ENCODE measurements at regions not wholly inside any gene's neighbourhood (a gene's known extent, or its start where the extent isn't known, plus 50 kb on each side); places are given as distances from the start of the nearest gene placed in this dataset.
"Not testable (repeated sequence)": the region's sequence is repeated elsewhere in the genome, so short reads cannot be mapped to it uniquely, and the experiment has no call there.

DNA sequence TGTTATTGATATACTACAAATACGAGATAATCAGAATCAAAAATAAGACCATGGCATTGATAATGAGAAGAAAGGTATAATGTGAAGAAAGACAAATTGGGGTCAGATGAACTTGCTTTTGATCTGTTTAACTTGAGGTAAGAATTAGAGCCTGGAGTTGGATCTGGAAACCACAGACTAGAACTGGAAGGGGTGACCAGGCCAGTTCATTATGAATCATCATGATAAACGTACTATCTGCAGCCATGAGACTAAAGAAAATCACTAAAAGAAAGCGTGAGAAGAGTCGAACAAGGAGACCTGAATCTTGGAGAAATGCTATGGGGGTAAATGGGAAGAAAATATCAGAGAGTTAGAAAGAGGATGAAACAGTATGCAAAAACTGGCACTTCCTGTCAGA is 967.5 kb downstream of the NR2F1-AS1 start:
- Mint-ChIP-seq H3K36me3 (no peaks in the 10 kb centered on the region), H3K27me3 (ENCODE audit: low read depth in 2 of 2) (no peaks in the 10 kb centered on the region), H3K4me1 (no peaks in the 10 kb centered on the region), H3K9me3 (peaks cover 4 to 7% of the 10 kb centered on the region in 2 donors), H3K27ac (no peak overlapping the region), H3K4me3 (no peak overlapping the region)
- no peaks in the 10 kb centered on the region for H3K36me3 ChIP-seq (ENCODE audit: control insufficient read depth, insufficient read depth, low read length)
- H3K27ac ChIP-seq (ENCODE audit: low read length) = no peak overlapping the region
- 91% methylated on average over 4 of the region's 4 CpGs for WGBS (ENCODE audit: insufficient coverage)
- H3K4me3 ChIP-seq (ENCODE audit: low read length) = no peak overlapping the region
- TF ChIP-seq, protein P1, sequence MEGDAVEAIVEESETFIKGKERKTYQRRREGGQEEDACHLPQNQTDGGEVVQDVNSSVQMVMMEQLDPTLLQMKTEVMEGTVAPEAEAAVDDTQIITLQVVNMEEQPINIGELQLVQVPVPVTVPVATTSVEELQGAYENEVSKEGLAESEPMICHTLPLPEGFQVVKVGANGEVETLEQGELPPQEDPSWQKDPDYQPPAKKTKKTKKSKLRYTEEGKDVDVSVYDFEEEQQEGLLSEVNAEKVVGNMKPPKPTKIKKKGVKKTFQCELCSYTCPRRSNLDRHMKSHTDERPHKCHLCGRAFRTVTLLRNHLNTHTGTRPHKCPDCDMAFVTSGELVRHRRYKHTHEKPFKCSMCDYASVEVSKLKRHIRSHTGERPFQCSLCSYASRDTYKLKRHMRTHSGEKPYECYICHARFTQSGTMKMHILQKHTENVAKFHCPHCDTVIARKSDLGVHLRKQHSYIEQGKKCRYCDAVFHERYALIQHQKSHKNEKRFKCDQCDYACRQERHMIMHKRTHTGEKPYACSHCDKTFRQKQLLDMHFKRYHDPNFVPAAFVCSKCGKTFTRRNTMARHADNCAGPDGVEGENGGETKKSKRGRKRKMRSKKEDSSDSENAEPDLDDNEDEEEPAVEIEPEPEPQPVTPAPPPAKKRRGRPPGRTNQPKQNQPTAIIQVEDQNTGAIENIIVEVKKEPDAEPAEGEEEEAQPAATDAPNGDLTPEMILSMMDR (IDR thresholded peaks at IDR 0.05) = no peak
- DNase-seq (no peak), ATAC-seq (no peak)
- H3K27me3 ChIP-seq (ENCODE audit: control insufficient read depth, insufficient read depth, low read length) = no peaks in the 10 kb centered on the region
- intact Hi-C loops (cut with micrococcal nuclease) = no loop called here
- H3K9me3 ChIP-seq (ENCODE audit: control insufficient read depth, insufficient read depth, low read length) = no peaks in the 10 kb centered on the region
- H3K4me1 ChIP-seq (ENCODE audit: control insufficient read depth, insufficient read depth, low read length) = no peaks in the 10 kb centered on the region

GRCh38 chr5:92610435-92610834 is 970.6 kb downstream of the NR2F1-AS1 start:
- H3K27me3 ChIP-seq (ENCODE audit: control insufficient read depth, insufficient read depth, low read length); H3K27ac ChIP-seq (ENCODE audit: low read length); H3K9me3 Mint-ChIP-seq; H3K27me3 Mint-ChIP-seq (ENCODE audit: low read depth in 2 of 2); intact Hi-C loops (cut with micrococcal nuclease); H3K4me3 Mint-ChIP-seq; H3K4me3 ChIP-seq (ENCODE audit: low read length); H3K36me3 Mint-ChIP-seq; DNase-seq; H3K4me1 Mint-ChIP-seq; H3K27ac Mint-ChIP-seq; H3K4me1 ChIP-seq (ENCODE audit: control insufficient read depth, insufficient read depth, low read length); H3K9me3 ChIP-seq (ENCODE audit: control insufficient read depth, insufficient read depth, low read length); H3K36me3 ChIP-seq (ENCODE audit: control insufficient read depth, insufficient read depth, low read length); ATAC-seq: not testable (repeated sequence)

DNA sequence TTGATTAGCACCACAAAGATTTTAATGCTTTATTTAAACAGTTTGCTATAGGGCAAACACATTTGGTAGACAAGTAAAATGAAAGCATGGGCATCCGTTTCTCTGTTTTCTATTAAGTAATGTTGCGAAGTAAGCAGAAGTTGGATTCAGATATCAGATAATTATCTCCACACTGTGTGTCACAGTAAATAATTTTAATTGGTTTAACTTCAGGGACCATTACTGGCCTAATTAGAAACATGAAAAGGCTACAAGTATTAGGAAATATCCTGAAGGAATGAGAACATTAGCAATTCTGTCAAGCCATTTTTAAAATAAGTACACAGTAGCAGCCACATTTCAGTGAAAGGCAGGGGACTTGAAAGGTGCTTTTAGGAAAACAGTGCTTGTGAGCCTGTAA is 975.4 kb downstream of the NR2F1-AS1 start:
- H3K9me3 ChIP-seq (ENCODE audit: control insufficient read depth, insufficient read depth, low read length) = no peaks in the 10 kb centered on the region
- ATAC-seq = no peak
- H3K27me3 Mint-ChIP-seq (ENCODE audit: low read depth in 2 of 2) = no peaks in the 10 kb centered on the region
- H3K27ac ChIP-seq (ENCODE audit: low read length) = no peak overlapping the region
- H3K9me3 Mint-ChIP-seq = peaks cover 5 to 7% of the 10 kb centered on the region in 2 donors
- no peaks in the 10 kb centered on the region for H3K27me3 ChIP-seq (ENCODE audit: control insufficient read depth, insufficient read depth, low read length)
- intact Hi-C loops (cut with micrococcal nuclease) = no loop called here
- H3K4me3 Mint-ChIP-seq = no peak overlapping the region
- H3K4me1 ChIP-seq (ENCODE audit: control insufficient read depth, insufficient read depth, low read length) = no peaks in the 10 kb centered on the region
- no peak overlapping the region for H3K27ac Mint-ChIP-seq
- H3K36me3 ChIP-seq (ENCODE audit: control insufficient read depth, insufficient read depth, low read length) = no peaks in the 10 kb centered on the region
- TF ChIP-seq, protein P1 (IDR thresholded peaks at IDR 0.05) = no peak
- no CpG with 5 or more reads among the region's 2 CpGs for WGBS (ENCODE audit: insufficient coverage)
- no peaks in the 10 kb centered on the region for H3K4me1 Mint-ChIP-seq
- DNase-seq = no peak
- H3K4me3 ChIP-seq (ENCODE audit: low read length) = no peak overlapping the region
- no peaks in the 10 kb centered on the region for H3K36me3 Mint-ChIP-seq

- no peaks in the 10 kb centered on the region for H3K4me1 Mint-ChIP-seq
- peaks cover 16 to 17% of the 10 kb centered on the region in 2 donors for H3K9me3 Mint-ChIP-seq
- TF ChIP-seq, protein P1 (IDR thresholded peaks at IDR 0.05) = no peak
- DNase-seq = no peak
- ATAC-seq = no peak
- H3K36me3 Mint-ChIP-seq = no peaks in the 10 kb centered on the region
- WGBS (ENCODE audit: insufficient coverage) = 17% methylated on average over 1 of the region's 1 CpG
- no peaks in the 10 kb centered on the region for H3K27me3 Mint-ChIP-seq (ENCODE audit: low read depth in 2 of 2)
- Histone ChIP-seq H3K4me3 (ENCODE audit: low read length) (no peak overlapping the region), H3K4me1 (ENCODE audit: control insufficient read depth, insufficient read depth, low read length) (no peaks in the 10 kb centered on the region), H3K27ac (ENCODE audit: low read length) (no peak overlapping the region), H3K9me3 (ENCODE audit: control insufficient read depth, insufficient read depth, low read length) (no peaks in the 10 kb centered on the region), H3K36me3 (ENCODE audit: control insufficient read depth, insufficient read depth, low read length) (no peaks in the 10 kb centered on the region), H3K27me3 (ENCODE audit: control insufficient read depth, insufficient read depth, low read length) (no peaks in the 10 kb centered on the region)
- intact Hi-C loops (cut with micrococcal nuclease) = no loop called here
- no peak overlapping the region for H3K27ac Mint-ChIP-seq
- no peak overlapping the region for H3K4me3 Mint-ChIP-seq
These were observed 981.7 kb downstream of the NR2F1-AS1 start for GRCh38 chr5:92599217-92599810.
